Muscle of leg (tissue), 3 donors: ENCODE measurements at regions not wholly inside any gene's neighbourhood (a gene's known extent, or its start where the extent isn't known, plus 50 kb on each side); places are given as distances from the start of the nearest gene placed in this dataset.

Source experiments
- DNase-seq: peaks from one replicate; pipeline ENCODE4 v3.0.0; 2013
- H3K27ac ChIP-seq: one replicate; pipeline ENCODE4 v1.5.1; 2013; ENCODE audit warnings: mild to moderate bottlenecking, low read length, control low read depth
- H3K27me3 ChIP-seq: one replicate; pipeline ENCODE4 v1.6.1; 2013; ENCODE audit warnings: low read length; ENCODE audit not compliant: control insufficient read depth, insufficient read depth
- H3K36me3 ChIP-seq: one replicate; pipeline ENCODE4 v1.6.1; 2013; ENCODE audit warnings: low read length; ENCODE audit not compliant: control insufficient read depth, insufficient read depth
- H3K4me1 ChIP-seq: one replicate; pipeline ENCODE4 v1.6.1; 2013; ENCODE audit warnings: low read length; ENCODE audit not compliant: control insufficient read depth, insufficient read depth
- H3K4me3 ChIP-seq: one replicate; pipeline ENCODE4 v1.5.1; 2013; ENCODE audit warnings: low read length, control low read depth
- H3K9me3 ChIP-seq: replicated peaks from 2 replicates; pipeline ENCODE4 v1.6.1; 2013; ENCODE audit warnings: low read depth, low read length; ENCODE audit not compliant: control insufficient read depth
- WGBS: methylation state at CpG from one replicate; pipeline ENCODE4 v1.1.5; 2013; ENCODE audit warnings: missing lambda C conversion rate; ENCODE audit not compliant: insufficient coverage; 5-methylcytosine and 5-hydroxymethylcytosine counted together

DNA sequence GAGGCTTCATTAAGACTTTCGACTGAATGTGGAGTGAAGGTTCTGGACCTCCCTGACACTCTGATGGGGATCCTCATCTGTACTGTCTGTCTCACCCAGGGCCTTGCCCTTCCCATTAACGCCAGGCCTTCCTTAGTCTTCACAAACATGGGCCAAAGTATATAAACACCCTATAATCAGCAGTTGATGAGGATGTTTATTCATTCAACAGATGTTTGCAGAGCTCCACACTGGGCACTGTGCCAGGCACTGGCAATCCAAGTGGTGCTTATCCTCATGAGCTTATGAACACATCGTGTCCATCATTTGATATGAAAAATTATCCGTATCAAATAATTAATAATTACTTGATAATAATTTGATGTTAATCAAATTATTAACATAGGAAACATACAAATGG lies 454.4 kb downstream of the FUT8 start:
- 50% methylated on average over 1 of the region's 4 CpGs for WGBS
- no peak overlapping the region for H3K27ac ChIP-seq
- DNase-seq: no peak

DNA sequence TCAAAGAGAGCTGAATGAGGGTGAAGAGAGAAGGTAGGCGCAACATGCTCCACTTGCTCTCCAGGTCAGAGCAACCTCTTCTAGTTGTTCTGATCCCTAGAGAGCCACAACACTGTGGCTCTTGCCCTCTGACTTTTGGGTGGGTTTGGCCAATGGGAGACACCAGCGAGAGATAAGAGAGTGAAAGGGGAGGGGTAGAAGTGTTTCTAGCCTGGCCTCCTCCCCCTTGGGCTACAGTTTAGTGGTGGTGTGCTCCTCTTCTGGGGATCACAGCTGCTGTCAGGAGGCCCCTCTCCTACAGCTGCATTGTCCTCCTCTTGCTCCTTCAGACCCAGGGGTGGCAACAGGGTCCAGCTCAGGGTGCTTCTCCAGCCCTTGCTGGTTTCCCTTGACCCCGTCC lies 454.8 kb downstream of the FUT8 start:
- Histone ChIP-seq H3K9me3 (no peaks in the 10 kb centered on the region), H3K4me3 (no peak overlapping the region), H3K27ac (no peak overlapping the region), H3K27me3 (peaks cover 5% of the 10 kb centered on the region), H3K4me1 (no peaks in the 10 kb centered on the region), H3K36me3 (no peaks in the 10 kb centered on the region)
- no peak for DNase-seq
- no CpG with 5 or more reads among the region's 3 CpGs for WGBS

More for the DNA sequence above, 454.4 kb downstream of the FUT8 start:
- no peak overlapping the region for H3K4me3 ChIP-seq
- no peaks in the 10 kb centered on the region for H3K4me1 ChIP-seq
- H3K9me3 ChIP-seq: no peaks in the 10 kb centered on the region
- peaks cover 5% of the 10 kb centered on the region for H3K27me3 ChIP-seq
- H3K36me3 ChIP-seq: no peaks in the 10 kb centered on the region

DNA sequence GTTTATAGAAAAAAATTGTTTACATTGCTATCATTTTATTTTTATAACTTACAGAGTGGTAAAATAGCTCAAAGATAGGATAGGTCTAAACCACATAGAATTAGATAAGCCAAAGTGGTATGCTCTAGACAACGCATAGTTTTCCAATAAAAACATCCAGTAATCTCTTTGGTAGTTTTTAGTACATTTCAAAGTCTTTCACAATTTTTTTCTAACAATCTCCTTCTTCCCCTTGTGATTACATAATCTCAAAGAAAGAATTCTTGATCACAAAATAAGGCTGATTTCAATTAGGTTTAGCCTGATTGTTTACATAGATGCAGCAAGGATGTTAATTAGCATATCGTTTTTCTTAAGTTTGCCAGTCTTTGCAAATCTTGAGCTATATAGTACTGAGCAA lies 460.0 kb downstream of the FUT8 start:
- no CpG with 5 or more reads among the region's 2 CpGs for WGBS
- Histone ChIP-seq H3K9me3 (no peaks in the 10 kb centered on the region), H3K36me3 (no peaks in the 10 kb centered on the region), H3K27me3 (peaks cover 4% of the 10 kb centered on the region), H3K4me3 (no peak overlapping the region), H3K27ac (no peak overlapping the region), H3K4me1 (no peaks in the 10 kb centered on the region)
- no peak for DNase-seq

DNA sequence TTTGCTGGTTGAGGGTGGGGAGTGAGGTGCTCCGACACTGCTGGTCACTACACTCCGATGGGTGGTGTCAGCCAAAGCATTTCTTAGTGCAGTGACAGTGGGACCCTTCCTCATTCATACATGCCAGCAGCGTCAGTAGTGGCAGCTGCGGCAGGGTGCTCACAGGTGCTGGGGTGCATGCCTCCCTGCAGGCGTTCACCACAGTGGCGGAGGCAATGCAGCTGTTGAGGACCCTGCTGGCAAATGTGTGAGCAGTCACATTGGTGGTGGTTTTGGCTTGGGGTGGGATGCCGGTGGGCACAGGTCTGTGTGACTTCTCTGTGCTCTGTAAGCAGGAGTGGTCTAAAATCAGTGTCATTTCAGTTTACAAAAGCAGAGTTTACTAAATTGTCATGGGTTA lies 464.6 kb downstream of the FUT8 start:
- no peaks in the 10 kb centered on the region for H3K36me3 ChIP-seq
- WGBS: 85% methylated on average over 7 of the region's 7 CpGs
- H3K27ac ChIP-seq: no peak overlapping the region
- no peaks in the 10 kb centered on the region for H3K27me3 ChIP-seq
- no peaks in the 10 kb centered on the region for H3K4me1 ChIP-seq
- DNase-seq: no peak
- no peaks in the 10 kb centered on the region for H3K9me3 ChIP-seq
- no peak overlapping the region for H3K4me3 ChIP-seq

DNA sequence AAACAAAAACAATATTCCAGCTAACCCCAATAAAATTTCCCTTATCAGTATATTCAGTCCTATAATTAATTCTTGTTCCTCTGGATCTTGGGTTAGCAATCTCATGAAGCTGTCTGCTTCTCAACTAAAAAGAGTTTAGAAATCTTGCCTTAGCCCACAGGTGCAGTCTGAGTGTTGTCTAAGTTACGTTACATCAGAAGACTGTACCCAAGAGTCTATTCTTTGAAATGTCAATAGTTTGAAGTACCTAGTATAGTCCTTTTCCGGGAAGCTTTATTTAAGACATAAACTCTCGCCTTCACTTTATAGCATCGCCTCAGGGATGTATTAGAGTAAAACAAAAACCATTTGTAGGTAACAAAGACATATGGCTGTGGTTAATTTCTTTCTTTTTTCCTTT lies 465.1 kb downstream of the FUT8 start:
- DNase-seq: no peak
- Histone ChIP-seq H3K27me3 (no peaks in the 10 kb centered on the region), H3K9me3 (no peaks in the 10 kb centered on the region), H3K36me3 (no peaks in the 10 kb centered on the region), H3K27ac (no peak overlapping the region), H3K4me3 (no peak overlapping the region), H3K4me1 (no peaks in the 10 kb centered on the region)
- WGBS: no CpG with 5 or more reads among the region's 4 CpGs

DNA sequence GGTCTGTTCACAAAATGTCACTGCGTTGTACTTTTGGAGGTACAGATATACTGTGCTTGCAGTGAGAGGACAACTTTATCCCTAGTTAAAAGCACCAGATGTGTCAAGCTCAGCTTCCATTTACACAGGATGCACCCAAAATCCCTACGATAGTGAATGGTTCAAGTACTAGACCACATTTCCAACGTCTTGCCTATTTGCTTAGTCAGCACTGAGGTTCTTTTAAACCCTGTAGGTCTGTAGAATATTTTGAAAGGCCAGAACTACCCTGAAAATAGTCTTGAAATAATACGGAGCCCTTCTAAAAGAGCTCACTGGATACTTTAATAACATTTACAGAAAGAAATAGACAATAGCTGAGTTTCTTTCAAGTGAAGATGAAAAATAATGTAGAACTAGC lies 466.1 kb downstream of the FUT8 start:
- H3K27me3 ChIP-seq: no peaks in the 10 kb centered on the region
- H3K27ac ChIP-seq: no peak overlapping the region
- no peak overlapping the region for H3K4me3 ChIP-seq
- no peaks in the 10 kb centered on the region for H3K9me3 ChIP-seq
- DNase-seq: no peak
- H3K4me1 ChIP-seq: no peaks in the 10 kb centered on the region
- WGBS: no CpG with 5 or more reads among the region's 4 CpGs
- H3K36me3 ChIP-seq: no peaks in the 10 kb centered on the region

DNA sequence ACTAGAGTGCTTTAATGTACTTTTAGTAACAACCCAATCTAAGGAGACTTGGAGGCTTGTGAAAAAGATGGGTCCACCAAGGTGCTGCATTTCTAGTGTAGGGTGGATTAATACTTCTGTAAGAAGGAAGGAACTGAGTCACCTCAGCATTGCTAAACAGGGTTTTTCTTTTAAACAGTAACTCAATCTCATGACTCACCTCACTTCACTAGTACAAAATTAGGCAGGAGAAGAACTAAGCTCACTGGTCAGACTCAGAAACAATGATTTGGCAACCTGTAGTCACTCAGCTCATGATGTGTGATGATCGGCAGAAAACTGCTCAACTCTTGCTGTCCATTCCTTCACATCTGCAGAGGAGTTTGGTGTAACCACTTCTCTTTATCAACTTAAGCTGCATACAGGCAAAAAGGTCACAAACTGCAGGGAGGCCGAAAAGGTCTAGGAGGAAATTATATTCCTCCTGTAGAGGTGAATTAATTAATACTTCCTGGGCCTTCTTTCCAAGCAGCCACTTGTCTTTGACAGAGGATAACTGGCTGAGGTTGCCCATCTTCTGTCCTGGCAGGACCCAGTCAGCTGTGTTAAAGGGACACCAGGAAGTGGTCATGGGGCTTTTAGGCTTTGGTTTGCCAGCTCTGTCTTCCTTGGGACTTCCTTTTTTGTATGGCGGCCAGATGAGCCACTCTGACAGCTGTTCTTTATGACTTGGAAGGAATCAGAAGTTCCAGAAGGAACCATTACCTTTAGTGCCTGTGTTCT lies 466.9 kb downstream of the FUT8 start:
- 90% methylated on average over 2 of the region's 3 CpGs for WGBS
- H3K27ac ChIP-seq: no peak overlapping the region
- no peaks in the 10 kb centered on the region for H3K27me3 ChIP-seq
- H3K9me3 ChIP-seq: no peaks in the 10 kb centered on the region
- H3K4me1 ChIP-seq: no peaks in the 10 kb centered on the region
- DNase-seq: no peak
- H3K4me3 ChIP-seq: no peak overlapping the region
- H3K36me3 ChIP-seq: no peaks in the 10 kb centered on the region

DNA sequence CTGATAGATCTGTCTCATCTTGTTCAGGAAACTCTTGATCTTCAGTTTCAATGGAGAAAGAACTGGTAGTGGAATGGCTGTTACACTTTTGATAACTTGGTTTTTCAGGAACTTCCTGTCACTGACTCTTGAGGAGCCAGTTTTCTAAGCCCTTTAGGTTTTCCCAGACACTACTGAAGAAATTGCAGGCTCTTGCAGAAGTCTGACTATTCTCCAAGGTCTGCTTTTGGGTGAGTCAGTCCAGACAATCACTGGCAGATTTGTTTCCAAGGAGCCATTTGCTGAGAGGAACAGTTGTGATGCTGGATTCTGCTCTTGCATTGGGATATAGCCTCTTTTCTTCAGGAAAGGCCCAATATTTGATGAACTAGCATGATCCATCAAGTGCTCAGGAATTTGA lies 468.0 kb downstream of the FUT8 start:
- H3K4me3 ChIP-seq: no peak overlapping the region
- no peak for DNase-seq
- no peaks in the 10 kb centered on the region for H3K36me3 ChIP-seq
- no peaks in the 10 kb centered on the region for H3K9me3 ChIP-seq
- H3K27me3 ChIP-seq: no peaks in the 10 kb centered on the region
- H3K27ac ChIP-seq: no peak overlapping the region
- H3K4me1 ChIP-seq: no peaks in the 10 kb centered on the region

DNA sequence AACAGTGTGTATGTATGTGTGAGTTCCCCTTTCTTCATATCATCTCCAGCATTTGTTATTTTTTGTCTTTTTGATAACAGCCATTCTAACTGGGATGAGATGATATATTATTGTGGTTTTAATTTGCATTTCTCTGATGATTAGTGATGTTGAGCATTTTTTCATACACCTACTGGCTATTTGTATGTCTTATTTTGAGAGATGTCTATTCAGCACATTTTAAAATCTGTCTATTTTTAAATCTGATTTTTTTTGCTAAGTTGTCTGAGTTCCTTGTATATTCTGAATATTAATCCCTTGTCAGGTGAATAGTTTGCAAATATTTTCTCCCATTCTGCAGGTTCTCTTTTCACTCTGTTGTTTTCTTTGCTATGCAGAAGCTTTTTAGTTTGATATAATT lies 469.1 kb downstream of the FUT8 start:
- Histone ChIP-seq H3K4me1 (no peaks in the 10 kb centered on the region), H3K36me3 (no peaks in the 10 kb centered on the region), H3K9me3 (no peaks in the 10 kb centered on the region), H3K4me3 (no peak overlapping the region), H3K27me3 (no peaks in the 10 kb centered on the region), H3K27ac (no peak overlapping the region)
- no peak for DNase-seq

DNA sequence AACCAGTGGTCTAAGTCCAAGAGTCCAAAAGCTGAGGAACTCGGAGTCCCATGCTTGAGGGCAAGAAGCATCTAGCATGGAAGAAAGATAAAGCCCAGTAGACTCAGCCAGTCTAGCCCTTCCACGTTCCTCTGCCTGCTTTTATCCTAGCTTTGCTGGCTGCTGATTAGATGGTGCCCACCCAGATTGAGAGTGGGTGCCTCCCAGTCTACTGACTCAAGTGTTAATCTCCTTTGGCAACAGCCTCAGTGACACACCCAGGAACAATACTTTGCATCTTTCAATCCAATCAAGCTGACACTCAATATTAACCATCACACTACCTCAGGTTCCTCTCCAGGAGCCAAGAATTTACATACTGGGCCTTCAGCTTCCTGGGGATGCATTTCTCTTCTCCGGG lies 476.1 kb downstream of the FUT8 start:
- H3K4me3 ChIP-seq: no peak overlapping the region
- no peaks in the 10 kb centered on the region for H3K4me1 ChIP-seq
- H3K36me3 ChIP-seq: no peaks in the 10 kb centered on the region
- 45% methylated on average over 3 of the region's 3 CpGs for WGBS
- peaks cover 2% of the 10 kb centered on the region for H3K27me3 ChIP-seq
- DNase-seq: no peak
- no peak overlapping the region for H3K27ac ChIP-seq
- no peaks in the 10 kb centered on the region for H3K9me3 ChIP-seq

DNA sequence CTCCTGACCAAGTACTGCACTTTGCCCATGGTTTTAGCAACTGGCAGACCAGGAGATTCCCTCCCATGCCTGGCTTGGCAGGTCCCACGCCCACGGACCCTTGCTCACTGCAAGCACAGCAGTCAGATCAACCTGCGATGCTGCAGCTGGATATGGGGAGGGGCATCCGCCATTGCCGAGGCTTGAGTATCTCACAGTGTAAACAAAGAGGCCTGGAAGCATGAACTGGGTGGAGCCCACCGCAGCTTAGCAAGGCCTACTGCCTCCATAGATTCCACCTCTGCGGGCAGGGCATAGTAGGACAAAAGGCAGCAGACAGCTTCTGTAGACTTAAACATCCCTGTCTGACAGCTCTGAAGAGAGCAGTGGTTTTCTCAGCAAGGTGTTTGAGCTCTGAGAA lies 479.8 kb downstream of the FUT8 start:
- Histone ChIP-seq H3K4me3 (no peak overlapping the region), H3K27ac (no peak overlapping the region), H3K36me3 (no peaks in the 10 kb centered on the region), H3K4me1 (no peaks in the 10 kb centered on the region), H3K9me3 (no peaks in the 10 kb centered on the region), H3K27me3 (peaks cover 2% of the 10 kb centered on the region)
- DNase-seq: no peak
- 79% methylated on average over 6 of the region's 7 CpGs for WGBS
